ENCODE measurements at regions not wholly inside any gene's neighbourhood (a gene's known extent, or its start where the extent isn't known, plus 50 kb on each side); places are given as distances from the start of the nearest gene placed in this dataset.

GRCh38 chr14:97462081-97462480 is 664.9 kb downstream of the VRK1 start:
- ChIA-PET POLR2A (no interaction called here), CTCF (no interaction called here)
- TF ChIP-seq POLR2A (IDR thresholded peaks at IDR 0.05; ENCODE audit: low read depth, low read length): no peak
- no peak for TF ChIP-seq POLR2AphosphoS5 (IDR thresholded peaks at IDR 0.05; ENCODE audit: insufficient read depth, low read depth, low read length)
- no peak for TF ChIP-seq MYC (IDR thresholded peaks at IDR 0.05; ENCODE audit: low read depth, low read length)
- no peak for TF ChIP-seq CTCF (IDR thresholded peaks at IDR 0.05; ENCODE audit: extremely low read depth in 1 of 2, insufficient read depth in 1 of 2, low read depth in 1 of 2, low read length in 2 of 2)
- TF ChIP-seq GATA2 (IDR thresholded peaks at IDR 0.05; ENCODE audit: insufficient read depth, insufficient read length, low read depth, low read length): no peak
- no peak for TF ChIP-seq EZH2 (IDR thresholded peaks at IDR 0.05; ENCODE audit: borderline replicate concordance, low read depth, low read length, severe bottlenecking)
- TF ChIP-seq JUN (IDR thresholded peaks at IDR 0.05; ENCODE audit: borderline replicate concordance, insufficient read depth, insufficient read length, low read depth): no peak
- TF ChIP-seq FOS (IDR thresholded peaks at IDR 0.05; ENCODE audit: borderline replicate concordance, insufficient read depth, low read length): no peak
- TF ChIP-seq MAX (IDR thresholded peaks at IDR 0.05; ENCODE audit: insufficient read depth, insufficient read length): no peak
- intact Hi-C loops (cut with micrococcal nuclease) (no loop called here), dilution Hi-C loops (cut with MboI; ENCODE audit: extremely low pct_ligation_motif_present, low sequenced_read_pairs) (no loop called here)
- Histone ChIP-seq H3K4me3 (replicated peaks in 1 of 3; ENCODE audit: insufficient read depth in 1 of 3, low read depth in 1 of 3, low read length in 3 of 3) (no peak overlapping the region), H3K4me1 (ENCODE audit: control insufficient read depth, extremely low read depth, insufficient read depth, low read length) (no peaks in the 10 kb centered on the region), H3K36me3 (ENCODE audit: control insufficient read depth in 2 of 2, extremely low read depth in 1 of 2, insufficient read depth in 2 of 2, low read length in 2 of 2) (no peaks in the 10 kb centered on the region), H3K79me2 (ENCODE audit: control insufficient read depth, insufficient read depth, low read length) (no peaks in the 10 kb centered on the region), H3K4me2 (ENCODE audit: insufficient read depth, low read length) (no peak overlapping the region), H3K27ac (ENCODE audit: insufficient read depth, low read depth, low read length) (no peak overlapping the region), H3K27me3 (ENCODE audit: control insufficient read depth in 2 of 2, insufficient read depth in 2 of 2, low read length in 2 of 2) (no peaks in the 10 kb centered on the region), H3K9me3 (replicated peaks; ENCODE audit: control insufficient read depth, insufficient read depth, low read length) (peaks cover 2% of the 10 kb centered on the region), H3K9ac (replicated peaks; ENCODE audit: extremely low read depth, insufficient read depth, low read length) (no peak overlapping the region), H4K20me1 (replicated peaks; ENCODE audit: control insufficient read depth, extremely low read depth, insufficient read depth, low read length) (no peaks in the 10 kb centered on the region), H2AFZ (ENCODE audit: low read depth, low read length) (no peak overlapping the region), H3K9me1 (replicated peaks; ENCODE audit: control insufficient read depth, extremely low read depth, insufficient read depth, low read length) (no peaks in the 10 kb centered on the region)
- DNase-seq (ENCODE audit: low read depth, low spot score) (no peak), FAIRE-seq (no peak)
- no TSS peak for BruUV-seq (replicated peaks)
